Fibroblast of villous mesenchyme (primary cell): ENCODE measurements at regions not wholly inside any gene's neighbourhood (a gene's known extent, or its start where the extent isn't known, plus 50 kb on each side); places are given as distances from the start of the nearest gene placed in this dataset.

Experiments
- DNase-seq: peaks from one replicate; pipeline ENCODE4 v3.0.0-alpha.2; 2010; ENCODE audit warnings: low read depth
- H3K4me3 ChIP-seq: 2 replicates; pipeline ENCODE4 v1.5.1; 2011; ENCODE audit warnings: low read depth, mild to moderate bottlenecking, low read length
- CTCF ChIP-seq: IDR thresholded peaks from 2 replicates; pipeline ENCODE4 v1.5.1; 2012; ENCODE audit warnings: low read depth, mild to moderate bottlenecking, low read length; ENCODE audit not compliant: insufficient read depth

- DNase-seq: no peak
- H3K4me3 ChIP-seq: no peak overlapping the region
- no peak for TF ChIP-seq CTCF
These were observed 134.1 kb upstream of the ZNF462 start for GRCh38 chr9:106728860-106729259.

DNA sequence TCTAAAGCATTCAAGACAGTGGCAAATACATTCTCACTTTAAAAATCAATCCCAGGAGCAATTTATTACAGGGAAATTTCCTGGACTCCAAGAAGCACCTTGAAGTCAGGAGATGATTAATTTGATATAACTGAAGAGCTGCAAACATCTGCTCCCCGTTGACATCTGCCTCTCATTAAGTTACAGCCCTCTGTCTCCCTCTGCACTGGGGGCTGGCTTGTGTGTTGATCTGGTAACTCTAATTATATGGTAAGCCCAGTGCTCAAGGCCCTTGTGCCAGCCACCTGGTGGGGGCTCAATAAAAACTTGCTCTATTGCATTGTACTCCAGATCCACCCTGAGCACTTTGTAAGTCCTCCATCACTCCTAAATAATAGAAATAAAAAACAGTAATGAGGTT, 131.1 kb upstream of the ZNF462 start:
- no peak overlapping the region for H3K4me3 ChIP-seq
- TF ChIP-seq CTCF: no peak
- no peak for DNase-seq

DNA sequence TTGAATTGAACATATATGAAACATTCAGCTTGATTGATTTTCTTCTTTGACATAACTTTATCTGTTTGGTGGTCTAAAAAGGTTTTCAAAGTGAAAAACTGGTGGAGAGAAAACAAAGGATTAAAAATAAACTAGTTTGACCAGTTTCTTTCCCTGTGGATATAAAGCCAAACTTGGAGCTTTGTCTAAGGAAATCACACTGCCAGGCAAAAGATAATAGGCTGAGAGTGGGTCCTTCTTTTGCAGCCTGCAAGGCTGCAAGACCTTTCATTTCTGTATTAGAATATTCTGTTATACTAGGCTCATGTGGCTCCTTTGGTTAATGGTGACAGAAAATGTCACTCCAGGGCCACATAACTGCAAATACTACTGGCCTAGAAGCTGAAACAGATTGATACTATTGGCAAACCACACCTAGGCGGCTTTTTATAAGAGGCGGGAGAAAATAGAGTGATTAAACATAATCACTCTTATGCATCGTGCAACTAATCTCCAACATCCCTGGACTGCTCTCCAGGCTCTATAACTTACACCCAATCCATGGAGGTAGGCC, 129.1 kb upstream of the ZNF462 start:
- no peak for DNase-seq
- no peak for TF ChIP-seq CTCF
- H3K4me3 ChIP-seq: no peak overlapping the region

DNA sequence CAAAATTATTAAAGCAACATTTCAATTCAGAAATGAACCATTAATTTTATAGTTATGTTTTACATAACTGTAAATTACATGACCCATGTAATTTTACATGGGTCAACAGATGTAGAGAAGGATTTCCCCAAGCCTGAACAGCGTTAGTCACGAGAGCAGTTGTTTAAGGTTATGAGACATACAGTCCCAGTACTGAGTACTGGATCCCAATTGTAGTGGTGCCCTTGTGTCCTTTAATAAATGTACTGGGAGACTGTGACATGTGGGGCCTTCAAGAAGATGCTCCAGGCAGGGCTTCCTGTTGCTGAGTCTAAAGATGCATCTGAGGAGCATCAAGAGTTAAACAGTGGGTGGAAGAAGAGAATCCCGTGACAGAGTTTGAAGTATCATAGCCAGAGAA, 125.5 kb upstream of the ZNF462 start:
- H3K4me3 ChIP-seq: no peak overlapping the region
- TF ChIP-seq CTCF: no peak
- DNase-seq: no peak

- DNase-seq: no peak
- no peak overlapping the region for H3K4me3 ChIP-seq
- TF ChIP-seq CTCF: no peak
These were observed 124.9 kb upstream of the ZNF462 start for GRCh38 chr9:106738109-106738508.

- no peak for DNase-seq
- TF ChIP-seq CTCF: no peak
- H3K4me3 ChIP-seq: no peak overlapping the region
These were observed 117.5 kb upstream of the ZNF462 start for GRCh38 chr9:106745457-106745856.

- H3K4me3 ChIP-seq: no peak overlapping the region
- DNase-seq: no peak
These were observed 117.1 kb upstream of the ZNF462 start for GRCh38 chr9:106745876-106746275.

More at GRCh38 chr9:106745876-106746275, 117.1 kb upstream of the ZNF462 start:
- no peak for TF ChIP-seq CTCF
